HepG2 (cell line): ENCODE measurements at regions not wholly inside any gene's neighbourhood (a gene's known extent, or its start where the extent isn't known, plus 50 kb on each side); places are given as distances from the start of the nearest gene placed in this dataset.
A peak's percentile ranks its signal among the peaks of the same experiment; 100 is the strongest.

Experiments used
- ATAC-seq: fragments of 200-7000 bp; cut with Tn5 transposase; 3 replicates; pipeline ENCODE4 v1.9.1; 2020; ENCODE audit warnings: mild to moderate bottlenecking, moderate library complexity
- BruUV-seq: library from RNA; stranded (reverse); fragments of 400-500 nt; replicated peaks from 2 replicates; lab custom pipeline; 2021; lab: Mats Ljungman, UMichigan
- CTCF ChIA-PET: fragments of 300-600 bp; formaldehyde crosslinking; extraction: SDS; loops from one replicate; lab custom pipeline; 2021; ENCODE audit warnings: low total read pairs, inconsistent platforms, low intra/inter-chr PET ratio; lab: Yijun Ruan, JAX
- POLR2A ChIA-PET: fragments of 350-600 bp; sonication (Branson Sonifier 250); formaldehyde crosslinking; loops from one replicate; lab custom pipeline; 2020; ENCODE audit warnings: antibody characterized with exemption, inconsistent platforms; lab: Yijun Ruan, JAX
- DNase-seq: peaks from one replicate; pipeline ENCODE4 v3.0.0-alpha.2; 2015; ENCODE audit warnings: low spot score
- FAIRE-seq: peaks from 3 replicates; lab custom pipeline; 2011; peaks lifted over from hg19 to GRCh38; lab: Jason Lieb, UNC
- H2AFZ ChIP-seq: one replicate; pipeline ENCODE4 v1.6.1; 2011; ENCODE audit warnings: low read length, inconsistent platforms
- H3K27ac ChIP-seq: fragments of 300-600 bp; 3 replicates; pipeline ENCODE4 v1.8.0; 2011; ENCODE audit warnings: mixed run types, mild to moderate bottlenecking, mixed read lengths, low read length, inconsistent platforms; ENCODE audit not compliant: insufficient read depth; ENCODE audit errors: extremely low read length
- H3K27me3 ChIP-seq, 2 experiments: fragments of 200-600 bp in 1 of 2; 2 replicates in 1 of 2; 3 replicates in 1 of 2; pipeline versions ENCODE4 v1.6.0 to v1.8.0; 2011; ENCODE audit warnings: low read length in 2 of 2, mild to moderate bottlenecking in 2 of 2, moderate library complexity in 2 of 2, inconsistent platforms in 1 of 2; ENCODE audit not compliant: insufficient read depth in 2 of 2, control insufficient read depth in 1 of 2
- H3K36me3 ChIP-seq, 2 experiments: fragments of 200-600 bp in 1 of 2; replicated peaks in 1 of 2; 2 replicates in 1 of 2; 3 replicates in 1 of 2; pipeline versions ENCODE4 v1.5.1 to v1.8.0; 2011; ENCODE audit warnings: low read length in 2 of 2, inconsistent platforms in 1 of 2; ENCODE audit not compliant: insufficient read depth in 2 of 2, control insufficient read depth in 1 of 2
- H3K4me1 ChIP-seq: 2 replicates; pipeline ENCODE4 v1.5.1; 2012; ENCODE audit warnings: low read length, inconsistent platforms; ENCODE audit not compliant: insufficient read depth
- H3K4me2 ChIP-seq: 2 replicates; pipeline ENCODE4 v1.6.0; 2011; ENCODE audit warnings: low read depth, low read length, inconsistent platforms
- H3K4me3 ChIP-seq, 3 experiments: fragments of 200-600 bp in 1 of 3; sonication (generic), shearing (Covaris generic) in 1 of 3; replicated peaks in 1 of 3; 2 replicates each; pipeline ENCODE4 v1.5.1; 2011 to 2016; ENCODE audit warnings: low read length in 3 of 3, inconsistent platforms in 2 of 3, low read depth in 2 of 3, mild to moderate bottlenecking in 2 of 3, control low read depth in 1 of 3, mixed read lengths in 1 of 3; ENCODE audit not compliant: insufficient read depth in 1 of 3
- H3K79me2 ChIP-seq: one replicate; pipeline ENCODE4 v1.6.1; 2011; ENCODE audit warnings: low read length, inconsistent platforms; ENCODE audit not compliant: insufficient read depth
- H3K9ac ChIP-seq: 2 replicates; pipeline ENCODE4 v1.6.0; 2011; ENCODE audit warnings: mild to moderate bottlenecking, low read depth, low read length, inconsistent platforms; ENCODE audit not compliant: insufficient read depth
- H3K9me3 ChIP-seq: 2 replicates; pipeline ENCODE4 v1.5.1; 2012; ENCODE audit warnings: mild to moderate bottlenecking, low read length
- H4K20me1 ChIP-seq: 2 replicates; pipeline ENCODE4 v1.6.0; 2011; ENCODE audit warnings: inconsistent platforms, mild to moderate bottlenecking, low read length, moderate library complexity; ENCODE audit not compliant: insufficient read depth
- CTCF ChIP-seq: sonication (generic); formaldehyde crosslinking; IDR thresholded peaks from 2 replicates; pipeline ENCODE4 v1.5.0; 2020; ENCODE audit warnings: mild to moderate bottlenecking, missing genetic modification reagents, moderate library complexity
- GABPB1 ChIP-seq: IDR thresholded peaks from 2 replicates; pipeline ENCODE4 v1.6.1; 2016; ENCODE audit warnings: mild to moderate bottlenecking, missing genetic modification reagents, moderate library complexity, missing compliant biosample characterization
- SUZ12 ChIP-seq: fragments of 150-350 bp; IDR thresholded peaks from 2 replicates; pipeline ENCODE4 v1.6.1; 2014; ENCODE audit warnings: low read depth, low read length
- THAP11 ChIP-seq: IDR thresholded peaks from 2 replicates; pipeline ENCODE4 v1.6.1; 2016; ENCODE audit warnings: missing biosample characterization, missing genetic modification reagents
- ZNF337 ChIP-seq: sonication (generic); formaldehyde crosslinking; IDR thresholded peaks from 2 replicates; pipeline ENCODE4 v1.5.1; 2020; ENCODE audit warnings: missing genetic modification reagents, low read depth, mild to moderate bottlenecking, borderline replicate concordance
- ZNF607 ChIP-seq: sonication (generic); formaldehyde crosslinking; IDR thresholded peaks from 2 replicates; pipeline ENCODE4 v1.5.1; 2020; ENCODE audit warnings: missing genetic modification reagents, mild to moderate bottlenecking, borderline replicate concordance
- ZNF703 ChIP-seq: sonication (generic); formaldehyde crosslinking; IDR thresholded peaks from 2 replicates; pipeline ENCODE4 v1.5.1; 2020; ENCODE audit warnings: missing genetic modification reagents, mild to moderate bottlenecking, moderate library complexity, borderline replicate concordance
- ZNF713 ChIP-seq: sonication (generic); formaldehyde crosslinking; IDR thresholded peaks from 2 replicates; pipeline ENCODE4 v1.4.0; 2020; ENCODE audit warnings: mild to moderate bottlenecking, missing genetic modification reagents
- ZNF766 ChIP-seq: sonication (generic); formaldehyde crosslinking; IDR thresholded peaks from 2 replicates; pipeline ENCODE4 v1.5.0; 2020; ENCODE audit warnings: missing genetic modification reagents, borderline replicate concordance
- WGBS: methylation state at CpG from one replicate; pipeline ENCODE4 v1.1.6; 2017; ENCODE audit warnings: low lambda C conversion rate; 5-methylcytosine and 5-hydroxymethylcytosine counted together
- in situ Hi-C: cut with HindIII; loops from 2 replicates; pipeline ENCODE4 v1.10.0; 2017; ENCODE audit warnings: low pct_unique_long_range_greater_than_20kb; ENCODE audit not compliant: extremely low pct_ligation_motif_present
- intact Hi-C: fragments of 100-400 bp; cut with micrococcal nuclease; formaldehyde crosslinking; loops from one replicate; pipeline ENCODE4 v1.10.0; 2022; ENCODE audit not compliant: unreplicated experiment

GRCh38 chr2:180359522-180360282 lies 352.6 kb upstream of the CWC22 start:
- TF ChIP-seq CTCF (CRISPR knock-in tag) (peak; percentile 6; the same call in 1 of the 2 replicates), SUZ12 (no peak)
- no peaks in the 10 kb centered on the region for H3K79me2 ChIP-seq
- in situ Hi-C loops (no loop called here), intact Hi-C loops (no loop called here)
- H4K20me1 ChIP-seq, result no peaks in the 10 kb centered on the region
- no peak overlapping the region for H3K4me3 ChIP-seq
- H3K9ac ChIP-seq, result no peak overlapping the region
- FAIRE-seq (no peak), ATAC-seq (no peak), DNase-seq (no peak)
- ChIA-PET POLR2A (no interaction called here), CTCF (no interaction called here)
- H3K27me3 ChIP-seq, result no peaks in the 10 kb centered on the region
- H3K4me1 ChIP-seq, result no peaks in the 10 kb centered on the region
- 63% methylated on average over 1 of the region's 1 CpG for WGBS
- H3K9me3 ChIP-seq, result peaks cover 10% of the 10 kb centered on the region; the same call in 1 of the 2 replicates
- H3K4me2 ChIP-seq, result no peak overlapping the region
- H2AFZ ChIP-seq, result no peak overlapping the region
- H3K27ac ChIP-seq, result no peak overlapping the region
- no TSS peak for BruUV-seq
- H3K36me3 ChIP-seq, result no peaks in the 10 kb centered on the region

GRCh38 chr2:180358458-180358857 lies 351.4 kb upstream of the CWC22 start:
- no peaks in the 10 kb centered on the region for H4K20me1 ChIP-seq
- no peaks in the 10 kb centered on the region for H3K36me3 ChIP-seq
- no peaks in the 10 kb centered on the region for H3K27me3 ChIP-seq
- 38% methylated on average over 2 of the region's 2 CpGs for WGBS
- ChIA-PET POLR2A (no interaction called here), CTCF (no interaction called here)
- H3K4me2 ChIP-seq, result no peak overlapping the region
- in situ Hi-C loops, result no loop called here
- no peak for ATAC-seq
- peaks cover 10% of the 10 kb centered on the region; the same call in 1 of the 2 replicates for H3K9me3 ChIP-seq
- no peak overlapping the region for H3K4me3 ChIP-seq
- no peaks in the 10 kb centered on the region for H3K4me1 ChIP-seq
- H3K27ac ChIP-seq, result no peak overlapping the region
- no peak overlapping the region for H2AFZ ChIP-seq
- no TSS peak for BruUV-seq
- no peak for TF ChIP-seq THAP11
- no peak for TF ChIP-seq ZNF337 (CRISPR knock-in tag)
- no peak for TF ChIP-seq ZNF713 (CRISPR knock-in tag)
- TF ChIP-seq ZNF607 (CRISPR knock-in tag), result no peak
- no peak for TF ChIP-seq GABPB1 (CRISPR knock-in tag)
- no peak for TF ChIP-seq ZNF766 (CRISPR knock-in tag)
- TF ChIP-seq ZNF703 (CRISPR knock-in tag), result no peak
- TF ChIP-seq, all 625 proteins: peak for 0
- FAIRE-seq (no peak), DNase-seq (no peak)
- H3K79me2 ChIP-seq, result no peaks in the 10 kb centered on the region
- no peak overlapping the region for H3K9ac ChIP-seq
- intact Hi-C loops, result no loop called here
